ENCODE measurements at regions not wholly inside any gene's neighbourhood (a gene's known extent, or its start where the extent isn't known, plus 50 kb on each side); places are given as distances from the start of the nearest gene placed in this dataset.

DNA sequence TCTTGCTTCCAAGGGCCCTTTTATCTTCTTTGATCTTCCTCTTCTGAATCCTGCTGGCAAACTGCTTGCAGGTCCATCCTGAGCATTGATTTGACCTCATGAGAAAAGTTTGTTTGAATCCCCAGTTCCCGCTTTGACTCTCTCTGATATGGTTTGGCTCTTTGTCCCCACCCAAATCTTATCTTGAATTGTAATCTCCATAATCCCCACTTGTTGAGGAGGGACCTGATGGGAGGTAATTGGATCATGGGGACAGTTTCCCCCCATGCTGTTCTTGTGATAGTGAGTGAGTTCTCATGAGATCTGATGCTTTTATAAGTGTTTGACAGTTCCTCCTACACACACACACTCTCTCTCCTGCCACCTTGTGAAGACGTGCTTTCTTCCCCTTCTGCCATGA, 126.6 kb upstream of the ARHGAP20 start:
- Histone ChIP-seq H3K27me3 (ENCODE audit: control insufficient read depth, insufficient read depth, low read length) (no peaks in the 10 kb centered on the region), H3K36me3 (ENCODE audit: control insufficient read depth, insufficient read depth, low read length) (no peaks in the 10 kb centered on the region), H3K4me3 (ENCODE audit: low read depth, low read length) (no peak overlapping the region)
- DNase-seq (ENCODE audit: low read depth), result no peak
- TF ChIP-seq, protein P1, sequence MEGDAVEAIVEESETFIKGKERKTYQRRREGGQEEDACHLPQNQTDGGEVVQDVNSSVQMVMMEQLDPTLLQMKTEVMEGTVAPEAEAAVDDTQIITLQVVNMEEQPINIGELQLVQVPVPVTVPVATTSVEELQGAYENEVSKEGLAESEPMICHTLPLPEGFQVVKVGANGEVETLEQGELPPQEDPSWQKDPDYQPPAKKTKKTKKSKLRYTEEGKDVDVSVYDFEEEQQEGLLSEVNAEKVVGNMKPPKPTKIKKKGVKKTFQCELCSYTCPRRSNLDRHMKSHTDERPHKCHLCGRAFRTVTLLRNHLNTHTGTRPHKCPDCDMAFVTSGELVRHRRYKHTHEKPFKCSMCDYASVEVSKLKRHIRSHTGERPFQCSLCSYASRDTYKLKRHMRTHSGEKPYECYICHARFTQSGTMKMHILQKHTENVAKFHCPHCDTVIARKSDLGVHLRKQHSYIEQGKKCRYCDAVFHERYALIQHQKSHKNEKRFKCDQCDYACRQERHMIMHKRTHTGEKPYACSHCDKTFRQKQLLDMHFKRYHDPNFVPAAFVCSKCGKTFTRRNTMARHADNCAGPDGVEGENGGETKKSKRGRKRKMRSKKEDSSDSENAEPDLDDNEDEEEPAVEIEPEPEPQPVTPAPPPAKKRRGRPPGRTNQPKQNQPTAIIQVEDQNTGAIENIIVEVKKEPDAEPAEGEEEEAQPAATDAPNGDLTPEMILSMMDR (IDR thresholded peaks at IDR 0.05; ENCODE audit: insufficient read depth, low read length, poor library complexity, severe bottlenecking), result no peak

DNA sequence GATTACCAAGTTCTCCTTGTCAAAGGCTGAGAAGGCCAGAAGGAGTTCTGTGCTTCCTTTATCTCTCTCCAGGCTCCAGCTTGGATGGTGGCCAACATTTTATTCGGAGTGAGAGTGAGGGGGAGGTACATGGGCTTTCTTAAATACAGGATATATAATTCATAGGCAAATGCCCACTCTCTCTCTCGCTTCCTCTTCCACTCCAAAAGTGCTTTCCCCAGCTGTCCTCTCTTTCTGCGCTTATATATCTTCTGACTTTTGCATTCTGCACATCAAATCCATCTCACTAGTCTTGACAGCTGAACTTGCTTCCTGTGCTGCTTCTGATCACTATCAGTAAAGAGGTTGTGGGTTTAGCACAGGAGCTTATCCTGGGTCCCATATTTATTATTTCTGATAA, 125.4 kb upstream of the ARHGAP20 start:
- no peak for DNase-seq (ENCODE audit: low read depth)
- no peak overlapping the region for H3K4me3 ChIP-seq (ENCODE audit: low read depth, low read length)
- TF ChIP-seq, protein P1 (IDR thresholded peaks at IDR 0.05; ENCODE audit: insufficient read depth, low read length, poor library complexity, severe bottlenecking), result no peak
- H3K36me3 ChIP-seq (ENCODE audit: control insufficient read depth, insufficient read depth, low read length), result no peaks in the 10 kb centered on the region
- no peaks in the 10 kb centered on the region for H3K27me3 ChIP-seq (ENCODE audit: control insufficient read depth, insufficient read depth, low read length)

DNA sequence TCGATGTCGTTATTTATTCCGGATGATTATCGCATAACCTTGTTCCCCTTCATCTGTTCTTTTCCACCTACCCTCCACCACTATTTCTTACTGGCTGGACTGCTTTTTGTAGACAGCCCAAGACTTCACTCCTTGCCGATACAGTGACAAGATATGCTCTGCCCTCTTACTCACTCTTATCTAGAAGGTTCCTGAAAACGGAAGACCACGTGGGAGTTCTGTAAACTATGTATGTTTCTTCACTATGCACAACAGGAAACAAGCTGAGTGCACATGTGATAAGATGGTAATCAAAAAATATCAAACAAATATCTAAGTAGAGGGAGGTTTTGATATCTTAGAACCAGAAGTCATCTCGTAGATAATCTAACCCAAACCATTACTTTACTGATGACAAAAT, 122.9 kb upstream of the ARHGAP20 start:
- TF ChIP-seq, protein P1 (IDR thresholded peaks at IDR 0.05; ENCODE audit: insufficient read depth, low read length, poor library complexity, severe bottlenecking), result no peak
- H3K27me3 ChIP-seq (ENCODE audit: control insufficient read depth, insufficient read depth, low read length), result no peaks in the 10 kb centered on the region
- H3K36me3 ChIP-seq (ENCODE audit: control insufficient read depth, insufficient read depth, low read length), result no peaks in the 10 kb centered on the region
- no peak for DNase-seq (ENCODE audit: low read depth)
- no peak overlapping the region for H3K4me3 ChIP-seq (ENCODE audit: low read depth, low read length)

DNA sequence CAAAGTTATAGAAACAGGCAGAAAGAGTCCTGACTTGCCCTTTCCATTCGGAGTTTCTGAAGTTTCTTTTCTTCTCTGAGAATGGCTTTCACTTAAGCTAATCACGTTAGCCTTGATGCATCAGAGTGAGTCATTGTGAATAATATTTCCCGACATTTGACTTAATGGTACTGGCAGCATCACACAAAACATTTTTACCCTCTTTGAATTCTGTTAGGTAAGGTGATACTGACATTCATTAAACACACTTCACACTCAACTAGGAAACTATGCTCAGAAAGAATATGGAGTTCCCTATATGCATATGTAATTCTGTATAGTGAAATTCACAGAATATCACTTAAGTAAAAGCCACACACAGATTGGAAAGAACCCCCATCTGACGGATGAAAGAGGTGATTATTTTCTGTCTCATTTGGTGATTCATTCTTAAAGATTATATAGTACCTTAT, 120.8 kb upstream of the ARHGAP20 start:
- H3K27me3 ChIP-seq (ENCODE audit: control insufficient read depth, insufficient read depth, low read length), result no peaks in the 10 kb centered on the region
- H3K36me3 ChIP-seq (ENCODE audit: control insufficient read depth, insufficient read depth, low read length), result no peaks in the 10 kb centered on the region
- no peak overlapping the region for H3K4me3 ChIP-seq (ENCODE audit: low read depth, low read length)
- no peak for DNase-seq (ENCODE audit: low read depth)
- TF ChIP-seq, protein P1 (IDR thresholded peaks at IDR 0.05; ENCODE audit: insufficient read depth, low read length, poor library complexity, severe bottlenecking), result no peak

DNA sequence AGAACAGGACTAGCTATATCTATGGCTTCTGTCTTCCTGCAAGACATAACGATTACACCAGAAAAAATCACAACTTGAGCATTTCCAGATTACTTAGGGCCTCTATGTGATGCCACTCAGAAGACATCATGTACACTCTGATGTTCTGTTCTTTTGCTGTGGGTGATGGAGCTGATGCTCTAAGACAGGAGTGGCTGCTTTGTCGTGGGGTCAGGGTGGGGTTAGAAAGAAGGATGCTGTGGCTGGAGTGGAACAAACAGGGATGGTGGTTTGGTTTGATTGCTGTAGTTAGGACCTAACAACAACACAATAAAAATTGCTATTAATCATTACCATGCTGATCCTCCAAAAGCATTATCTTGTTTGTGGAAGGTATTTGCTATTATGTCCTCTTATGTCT, 120.3 kb upstream of the ARHGAP20 start:
- Histone ChIP-seq H3K27me3 (ENCODE audit: control insufficient read depth, insufficient read depth, low read length) (no peaks in the 10 kb centered on the region), H3K4me3 (ENCODE audit: low read depth, low read length) (no peak overlapping the region), H3K36me3 (ENCODE audit: control insufficient read depth, insufficient read depth, low read length) (no peaks in the 10 kb centered on the region)
- no peak for DNase-seq (ENCODE audit: low read depth)
- TF ChIP-seq, protein P1 (IDR thresholded peaks at IDR 0.05; ENCODE audit: insufficient read depth, low read length, poor library complexity, severe bottlenecking), result no peak

DNA sequence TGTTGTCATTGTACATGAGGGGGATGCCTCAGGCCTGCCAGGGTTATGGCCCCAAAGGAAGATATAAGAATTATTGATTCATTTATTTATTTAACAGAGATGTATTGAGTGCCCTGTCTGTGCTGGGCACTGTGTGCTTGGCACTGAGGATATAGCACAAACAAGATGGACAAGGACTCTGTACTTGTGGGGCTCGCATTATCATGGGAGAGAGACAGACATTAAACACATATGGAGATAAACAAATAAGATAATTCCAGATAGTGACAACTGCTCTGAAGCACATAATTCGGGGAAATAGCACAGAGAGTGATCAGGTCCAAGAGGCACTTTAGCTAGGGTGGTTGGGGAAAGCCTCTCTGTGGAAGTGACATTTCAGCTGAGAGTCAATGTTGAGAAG, 119.8 kb upstream of the ARHGAP20 start:
- Histone ChIP-seq H3K27me3 (ENCODE audit: control insufficient read depth, insufficient read depth, low read length) (no peaks in the 10 kb centered on the region), H3K36me3 (ENCODE audit: control insufficient read depth, insufficient read depth, low read length) (no peaks in the 10 kb centered on the region), H3K4me3 (ENCODE audit: low read depth, low read length) (no peak overlapping the region)
- TF ChIP-seq, protein P1 (IDR thresholded peaks at IDR 0.05; ENCODE audit: insufficient read depth, low read length, poor library complexity, severe bottlenecking), result no peak
- DNase-seq (ENCODE audit: low read depth), result no peak
